Neutrophil (primary cell): ENCODE measurements at regions not wholly inside any gene's neighbourhood (a gene's known extent, or its start where the extent isn't known, plus 50 kb on each side); places are given as distances from the start of the nearest gene placed in this dataset.

Source experiments
- H3K27ac ChIP-seq: fragments of 200-600 bp; sonication (generic); 2 replicates; pipeline ENCODE4 v1.5.1; 2016; ENCODE audit warnings: mild to moderate bottlenecking, moderate library complexity
- H3K27me3 ChIP-seq: fragments of 200-600 bp; sonication (generic); 2 replicates; pipeline ENCODE4 v1.6.0; 2016; ENCODE audit warnings: mild to moderate bottlenecking
- H3K36me3 ChIP-seq: fragments of 200-600 bp; sonication (generic); 2 replicates; pipeline ENCODE4 v1.5.1; 2017
- H3K4me1 ChIP-seq, 2 experiments: fragments of 200-600 bp in 1 of 2; sonication (generic) in 1 of 2; 1 replicate in 1 of 2; 2 replicates in 1 of 2; pipeline versions ENCODE4 v1.5.1 to v1.6.1; 2013 to 2016; ENCODE audit warnings: low read depth in 1 of 2, low read length in 1 of 2, mild to moderate bottlenecking in 1 of 2, moderate library complexity in 1 of 2; ENCODE audit not compliant: control insufficient read depth in 1 of 2, insufficient read depth in 1 of 2
- H3K4me3 ChIP-seq, 2 experiments: fragments of 200-600 bp in 1 of 2; sonication (generic) in 1 of 2; 1 replicate in 1 of 2; 2 replicates in 1 of 2; pipeline ENCODE4 v1.5.1; 2013 to 2016; ENCODE audit warnings: low read depth in 1 of 2, low read length in 1 of 2, mild to moderate bottlenecking in 1 of 2, moderate library complexity in 1 of 2
- H3K9me3 ChIP-seq: fragments of 200-600 bp; sonication (generic); 2 replicates; pipeline ENCODE4 v1.5.1; 2016
- TF ChIP-seq, protein P1 (sequence below): fragments of 200-600 bp; sonication (generic); IDR thresholded peaks from 2 replicates; pipeline ENCODE4 v1.5.1; 2016; ENCODE audit warnings: antibody characterized with exemption

DNA sequence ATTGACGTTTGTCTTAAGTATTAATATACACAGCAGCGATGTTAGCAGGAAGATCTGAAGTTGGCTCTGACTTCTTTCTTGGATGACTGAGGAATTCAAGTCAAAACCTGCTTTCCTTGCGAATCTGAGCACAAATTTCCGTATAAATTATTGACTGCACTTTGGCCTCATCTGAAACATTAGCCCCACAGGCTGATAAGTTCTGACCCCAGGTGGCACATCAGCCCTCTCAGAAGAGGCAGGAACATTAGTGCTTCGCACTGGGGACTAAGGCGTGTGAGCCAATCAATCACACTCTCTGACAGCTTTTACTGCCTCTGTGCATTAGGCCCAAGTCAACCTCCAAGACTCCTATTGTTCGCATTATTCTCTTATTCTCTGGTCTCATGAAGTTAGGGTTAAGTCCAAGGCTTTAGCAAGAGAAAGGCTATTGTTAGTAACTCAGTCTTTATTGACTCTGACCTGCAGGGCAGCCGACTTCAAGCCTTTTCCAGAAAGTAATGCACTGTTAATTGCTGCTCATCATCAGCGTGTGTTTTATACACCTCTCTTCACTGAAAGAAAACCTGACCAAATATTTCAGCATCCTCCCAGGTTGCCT lies 84.2 kb downstream of the ZNF608 start:
- H3K4me1 ChIP-seq = peaks cover 15 to 18% of the 10 kb centered on the region in 2 experiments
- H3K4me3 ChIP-seq = no peak overlapping the region
- no peaks in the 10 kb centered on the region for H3K36me3 ChIP-seq
- TF ChIP-seq, protein P1, sequence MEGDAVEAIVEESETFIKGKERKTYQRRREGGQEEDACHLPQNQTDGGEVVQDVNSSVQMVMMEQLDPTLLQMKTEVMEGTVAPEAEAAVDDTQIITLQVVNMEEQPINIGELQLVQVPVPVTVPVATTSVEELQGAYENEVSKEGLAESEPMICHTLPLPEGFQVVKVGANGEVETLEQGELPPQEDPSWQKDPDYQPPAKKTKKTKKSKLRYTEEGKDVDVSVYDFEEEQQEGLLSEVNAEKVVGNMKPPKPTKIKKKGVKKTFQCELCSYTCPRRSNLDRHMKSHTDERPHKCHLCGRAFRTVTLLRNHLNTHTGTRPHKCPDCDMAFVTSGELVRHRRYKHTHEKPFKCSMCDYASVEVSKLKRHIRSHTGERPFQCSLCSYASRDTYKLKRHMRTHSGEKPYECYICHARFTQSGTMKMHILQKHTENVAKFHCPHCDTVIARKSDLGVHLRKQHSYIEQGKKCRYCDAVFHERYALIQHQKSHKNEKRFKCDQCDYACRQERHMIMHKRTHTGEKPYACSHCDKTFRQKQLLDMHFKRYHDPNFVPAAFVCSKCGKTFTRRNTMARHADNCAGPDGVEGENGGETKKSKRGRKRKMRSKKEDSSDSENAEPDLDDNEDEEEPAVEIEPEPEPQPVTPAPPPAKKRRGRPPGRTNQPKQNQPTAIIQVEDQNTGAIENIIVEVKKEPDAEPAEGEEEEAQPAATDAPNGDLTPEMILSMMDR = no peak
- no peaks in the 10 kb centered on the region for H3K9me3 ChIP-seq
- H3K27ac ChIP-seq = no peak overlapping the region
- H3K27me3 ChIP-seq = no peaks in the 10 kb centered on the region

DNA sequence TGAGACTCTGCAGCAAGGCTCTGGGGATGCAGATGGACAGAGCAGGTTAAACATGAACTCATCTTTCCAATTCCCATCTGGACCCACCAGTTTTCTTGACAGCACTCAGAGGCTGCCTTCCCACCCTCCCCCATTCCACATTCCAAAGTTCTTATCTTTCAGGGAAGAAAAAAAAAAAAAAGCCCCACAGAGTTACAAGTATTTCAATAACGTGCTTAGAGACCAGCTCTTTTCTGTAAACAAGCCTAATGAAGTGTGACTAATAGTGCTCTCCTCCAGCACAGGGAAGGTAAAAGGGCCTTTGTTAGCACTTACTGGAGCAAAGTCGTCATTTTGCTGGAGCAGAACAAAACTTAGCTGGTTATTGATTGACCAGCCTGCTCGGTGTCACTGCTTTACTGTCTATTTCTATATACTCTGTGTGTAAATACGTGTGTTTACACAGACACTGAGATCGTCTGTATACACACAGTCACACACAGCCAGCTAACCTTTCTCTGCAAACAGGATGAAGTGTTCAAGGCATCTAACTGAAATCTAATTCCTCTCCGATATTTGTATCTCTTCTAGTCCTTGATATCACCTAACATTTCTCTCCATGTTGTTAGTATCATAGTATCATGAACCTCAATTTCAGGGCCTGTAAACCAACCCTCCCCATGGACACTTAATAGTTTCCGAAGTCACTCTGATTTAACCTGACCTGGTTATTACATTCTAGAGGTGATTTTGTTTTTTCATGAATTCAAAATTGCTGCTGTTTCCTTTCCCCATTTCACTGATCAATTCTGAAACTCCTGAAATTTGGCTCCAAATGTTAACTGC lies 84.9 kb downstream of the ZNF608 start:
- H3K4me3 ChIP-seq = no peak overlapping the region
- peaks cover 15 to 18% of the 10 kb centered on the region in 2 experiments for H3K4me1 ChIP-seq
- no peaks in the 10 kb centered on the region for H3K9me3 ChIP-seq
- H3K27ac ChIP-seq = no peak overlapping the region
- no peaks in the 10 kb centered on the region for H3K27me3 ChIP-seq
- TF ChIP-seq, protein P1 = no peak
- no peaks in the 10 kb centered on the region for H3K36me3 ChIP-seq

DNA sequence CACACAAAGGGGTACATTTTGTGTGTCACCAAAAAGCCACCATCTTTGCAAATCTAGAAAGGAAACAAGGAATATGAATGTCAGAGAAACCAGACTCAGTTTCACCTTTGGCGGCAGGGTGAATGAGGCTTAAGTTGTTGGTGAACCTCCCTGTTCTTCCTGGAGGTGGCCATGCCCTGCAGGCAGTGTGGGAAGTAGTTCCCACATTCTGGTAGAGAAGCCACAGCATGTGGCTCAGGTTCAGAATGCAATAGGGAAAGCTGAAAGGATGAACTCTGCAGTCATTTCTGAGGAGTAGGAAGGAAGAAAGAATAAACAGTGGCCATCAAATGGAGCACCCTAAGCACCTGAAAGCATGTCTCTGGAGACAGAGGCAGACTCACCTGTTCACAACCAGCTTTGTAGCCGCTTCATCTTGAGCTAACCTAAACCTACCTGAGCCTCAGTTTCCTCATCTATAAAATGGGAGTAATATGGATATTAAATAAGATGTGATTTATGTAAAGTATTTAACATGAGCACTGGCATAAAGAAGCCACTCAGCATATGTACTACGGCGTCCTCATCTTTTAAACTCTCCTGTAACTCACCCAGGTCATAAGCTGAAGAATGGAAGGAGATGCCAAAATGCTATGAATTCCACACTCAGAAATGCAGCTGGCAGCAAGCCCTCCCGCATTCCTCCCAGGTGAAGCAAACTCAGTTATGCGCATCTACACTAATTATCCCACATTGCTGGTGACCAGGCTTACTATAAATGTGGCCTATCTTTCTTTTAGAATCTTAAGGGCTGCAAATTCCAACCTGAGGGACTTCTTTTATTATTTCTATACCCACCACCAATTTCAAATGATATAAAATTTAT lies 86.0 kb downstream of the ZNF608 start:
- Histone ChIP-seq H3K9me3 (no peaks in the 10 kb centered on the region), H3K27me3 (peaks cover 7% of the 10 kb centered on the region), H3K36me3 (no peaks in the 10 kb centered on the region), H3K4me3 (no peak overlapping the region), H3K27ac (no peak overlapping the region), H3K4me1 (peaks cover 15 to 18% of the 10 kb centered on the region in 2 experiments)
- TF ChIP-seq, protein P1 = no peak

DNA sequence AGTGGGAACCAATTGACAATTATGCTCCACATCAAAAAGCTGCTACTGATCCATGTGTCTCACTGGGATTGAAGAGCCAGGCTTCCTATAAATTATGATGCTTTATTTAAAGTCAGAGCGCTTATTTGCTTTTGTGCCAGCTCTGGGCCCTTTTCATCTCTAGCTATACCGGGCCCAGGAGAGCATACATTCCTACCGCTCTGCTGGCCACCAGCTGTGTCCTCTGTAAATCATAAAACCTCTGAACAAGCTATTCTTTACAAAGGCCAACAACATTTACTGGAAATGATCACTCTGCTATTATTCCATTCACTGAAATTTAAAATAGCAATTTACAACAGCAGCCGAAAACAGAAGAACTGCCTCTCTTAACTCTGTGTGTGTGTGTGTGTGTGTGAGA lies 86.6 kb downstream of the ZNF608 start:
- no peaks in the 10 kb centered on the region for H3K36me3 ChIP-seq
- peaks cover 15 to 18% of the 10 kb centered on the region in 2 experiments for H3K4me1 ChIP-seq
- TF ChIP-seq, protein P1 = no peak

DNA sequence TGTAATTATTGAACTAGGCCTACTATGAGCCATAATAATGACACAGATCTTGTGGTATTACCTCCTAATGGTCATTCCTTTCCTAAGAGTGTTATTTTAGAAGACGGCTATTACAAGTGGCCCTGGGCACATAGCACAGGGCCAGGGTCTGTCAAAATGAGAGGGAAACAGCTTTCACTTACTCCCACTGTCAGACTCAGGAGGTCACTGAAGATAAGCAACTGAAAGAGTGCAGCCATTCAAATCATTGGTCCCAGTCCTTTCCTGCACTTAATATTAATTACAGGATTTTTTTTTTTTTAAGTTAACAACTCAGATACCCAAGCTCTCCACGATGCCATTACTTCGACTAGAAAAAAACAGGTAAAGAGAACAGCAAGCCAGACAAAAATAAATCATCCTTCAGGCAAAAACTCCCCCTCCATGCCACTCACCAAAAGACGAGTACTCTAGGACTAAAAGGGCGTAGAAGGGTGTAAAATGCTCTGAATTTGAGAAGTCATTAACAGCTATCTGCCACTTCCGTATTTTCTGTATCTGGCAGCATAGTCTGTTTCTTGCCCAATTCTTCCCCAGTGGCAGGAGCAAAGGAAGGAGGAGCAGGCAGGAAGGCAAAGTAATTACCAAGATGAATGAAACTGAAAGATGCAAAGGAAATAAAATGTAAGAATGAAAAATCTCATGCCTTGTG lies 87.4 kb downstream of the ZNF608 start:
- Histone ChIP-seq H3K36me3 (no peaks in the 10 kb centered on the region), H3K9me3 (no peaks in the 10 kb centered on the region), H3K27me3 (peaks cover 8% of the 10 kb centered on the region), H3K27ac (peak overlapping the region; percentile 23), H3K4me1 (peaks cover 15 to 18% of the 10 kb centered on the region in 2 experiments), H3K4me3 (peak overlapping the region in 1 of 2 experiments; percentile 21)
- TF ChIP-seq, protein P1 = no peak

More for the DNA sequence above, 86.6 kb downstream of the ZNF608 start:
- H3K27ac ChIP-seq = no peak overlapping the region
- H3K4me3 ChIP-seq = no peak overlapping the region
- H3K27me3 ChIP-seq = peaks cover 8% of the 10 kb centered on the region
- no peaks in the 10 kb centered on the region for H3K9me3 ChIP-seq
